ENCODE measurements at regions not wholly inside any gene's neighbourhood (a gene's known extent, or its start where the extent isn't known, plus 50 kb on each side); places are given as distances from the start of the nearest gene placed in this dataset.
"Not testable (repeated sequence)": the region's sequence is repeated elsewhere in the genome, so short reads cannot be mapped to it uniquely, and the experiment has no call there.

DNA sequence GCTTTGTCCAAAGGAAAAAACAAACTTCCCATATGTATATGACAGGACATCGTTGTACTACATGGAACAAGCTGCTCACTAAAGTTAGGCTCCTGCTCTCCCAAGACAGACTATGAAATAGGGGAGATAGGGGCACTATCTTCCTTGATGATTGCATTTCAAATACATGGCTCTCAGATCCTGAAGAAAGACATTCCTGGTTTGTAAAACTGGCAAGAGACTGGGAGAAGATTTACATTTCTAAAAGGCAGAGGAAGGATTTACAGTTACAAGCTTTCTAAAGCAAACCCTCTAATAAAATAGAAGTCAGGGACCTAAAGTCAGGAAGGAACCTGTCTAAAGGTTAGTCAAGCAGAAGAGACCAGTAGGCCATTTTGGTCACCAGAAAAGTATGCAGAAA is 103.7 kb downstream of the SLC17A6 start:
- no peak for DNase-seq

- DNase-seq, result not testable (repeated sequence)
Observed at GRCh38 chr11:22435582-22435981, 97.4 kb downstream of the SLC17A6 start.

DNA sequence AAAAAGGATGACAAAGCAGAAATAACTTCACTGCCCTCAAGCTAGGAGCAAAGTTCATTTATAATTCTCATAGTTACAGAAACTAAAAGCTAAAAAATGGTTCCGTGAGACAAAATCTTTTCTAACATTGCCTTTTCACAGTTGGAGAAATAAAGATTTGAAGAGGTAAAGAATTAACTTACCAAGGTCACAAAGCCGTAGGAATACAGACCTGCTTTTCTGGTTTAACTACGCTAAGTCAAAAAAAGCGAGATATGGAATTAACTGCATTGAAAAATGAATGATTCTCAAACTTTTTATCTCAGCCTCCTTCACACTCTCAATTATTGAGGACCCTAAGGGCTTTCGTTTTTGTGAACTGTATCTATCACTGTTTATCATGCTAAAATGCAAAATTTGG is 95.3 kb downstream of the SLC17A6 start:
- DNase-seq, result no peak

DNA sequence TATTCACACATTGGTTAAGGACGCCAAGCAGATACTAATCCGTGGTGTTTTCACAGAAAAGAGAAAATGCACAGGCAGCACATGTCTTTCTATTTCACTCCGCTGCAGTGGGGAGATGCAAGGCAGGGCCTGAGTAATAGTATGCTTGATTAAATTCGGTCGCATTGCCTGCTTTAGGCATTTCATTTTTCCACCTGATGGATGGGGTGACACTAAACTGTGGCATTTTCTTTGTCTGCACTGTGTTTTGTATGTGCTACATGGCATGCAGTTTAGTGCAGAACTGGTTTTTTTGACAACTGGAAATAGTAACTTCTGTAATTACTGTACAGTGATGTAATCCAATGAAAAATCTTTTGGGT is 94.9 kb downstream of the SLC17A6 start:
- no peak for DNase-seq

DNA sequence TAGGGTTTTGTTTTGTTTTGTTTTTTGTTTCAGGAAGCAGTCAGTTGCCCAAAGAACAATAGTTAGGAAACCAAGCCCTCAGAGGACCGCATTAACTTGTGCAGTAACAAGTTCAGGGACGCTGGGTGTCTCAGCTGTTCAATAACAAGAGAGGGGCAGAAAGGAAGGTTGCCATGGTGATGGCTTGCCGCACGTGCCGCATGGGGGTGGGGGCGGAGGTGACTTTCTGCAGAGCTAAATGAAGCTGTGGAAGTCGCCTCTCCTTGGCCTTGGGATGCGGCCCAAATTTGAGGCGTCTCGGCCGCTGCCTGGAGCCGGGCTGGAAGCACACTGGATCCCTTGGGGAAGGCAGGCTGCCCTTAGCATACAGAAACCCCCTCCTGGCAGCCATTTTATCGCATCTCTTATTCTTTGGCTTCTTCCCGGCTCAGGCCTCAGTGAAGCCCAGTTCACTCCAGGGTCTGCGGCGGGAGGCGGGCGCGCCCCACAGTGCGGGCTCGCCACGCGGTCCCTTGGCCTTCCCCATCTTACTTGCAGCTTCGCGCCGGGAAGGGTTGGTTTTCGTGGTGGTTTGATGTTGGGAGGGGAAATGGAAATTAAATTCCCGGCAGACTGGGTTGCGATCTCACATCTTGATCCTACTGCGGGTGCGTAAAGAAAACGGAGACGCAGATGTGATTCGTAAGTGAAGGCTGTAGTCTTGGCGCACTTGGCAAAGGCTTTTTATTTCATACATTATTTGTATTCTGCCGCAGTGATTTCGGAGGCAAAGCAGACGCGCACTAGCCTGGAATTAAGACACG is 94.3 kb downstream of the SLC17A6 start:
- DNase-seq, result peak; percentile 87

DNA sequence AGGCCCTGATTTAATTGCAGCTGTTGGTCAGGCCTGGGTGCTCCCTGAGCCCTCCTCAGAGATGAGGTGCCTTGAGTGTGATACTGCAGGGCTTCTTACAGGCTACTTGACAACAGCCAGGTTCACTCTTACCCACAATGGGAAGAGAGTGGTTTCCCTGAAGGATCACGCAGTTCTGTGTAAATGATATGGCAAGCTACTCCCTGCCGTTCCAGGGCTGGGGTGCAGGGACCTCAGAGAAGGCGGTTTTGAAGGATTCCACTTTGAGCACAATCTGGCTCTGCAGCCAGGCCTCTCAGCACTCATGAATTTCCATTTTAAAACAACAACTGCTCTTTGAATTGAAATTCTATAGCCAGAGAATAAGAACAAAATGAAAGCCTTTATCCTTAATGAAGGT is 92.9 kb downstream of the SLC17A6 start:
- peak; percentile 43 for DNase-seq

DNA sequence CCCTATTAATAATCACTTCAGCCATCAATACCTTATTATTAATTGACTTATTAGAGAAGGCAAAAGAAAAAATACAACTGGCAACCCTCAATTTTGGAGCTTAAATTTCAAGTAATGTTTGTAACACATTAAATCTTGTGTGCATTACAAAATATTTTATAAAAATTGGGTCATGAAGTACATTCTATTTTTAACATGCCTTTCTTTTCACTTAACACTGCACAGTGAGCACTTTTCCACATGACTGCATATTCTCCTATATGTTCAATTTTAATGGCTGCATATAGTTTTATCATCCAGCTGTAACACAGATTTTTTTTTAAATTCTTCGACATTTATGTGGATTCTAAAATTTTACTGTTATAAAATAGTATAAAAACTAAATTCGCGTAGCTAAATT is 92.5 kb downstream of the SLC17A6 start:
- no peak for DNase-seq

DNA sequence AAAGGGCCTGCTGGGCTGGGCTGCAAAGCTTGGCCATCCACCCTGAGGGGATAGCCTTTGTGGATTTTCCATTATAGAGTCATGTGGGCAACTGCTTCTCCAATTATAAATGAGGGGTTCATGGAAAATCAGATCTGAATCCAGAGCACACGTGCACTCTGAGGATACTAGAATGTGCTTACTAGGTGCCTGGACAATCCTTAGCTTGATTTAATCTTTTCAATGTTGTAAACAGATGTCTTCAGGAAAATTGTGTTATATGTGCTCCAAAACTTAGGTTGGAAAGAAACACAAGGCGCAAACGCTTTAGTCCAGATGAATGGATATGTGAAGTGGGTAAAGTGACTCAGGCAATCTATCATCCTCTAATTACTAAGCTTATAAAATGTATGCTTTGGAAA is 92.0 kb downstream of the SLC17A6 start:
- peak; percentile 65 for DNase-seq

All from left hindlimb (tissue), 1 donor.